NOMO-1 treated with dmso at 0.1 percent for 144 hours (cell line): ENCODE measurements at regions not wholly inside any gene's neighbourhood (a gene's known extent, or its start where the extent isn't known, plus 50 kb on each side); places are given as distances from the start of the nearest gene placed in this dataset.

ENCODE experiments used
- DNase-seq: peaks from one replicate; lab custom pipeline; 2025; ENCODE audit not compliant: unreplicated experiment; lab: John Stamatoyannopoulos, UW

- DNase-seq: no peak
These were observed 632.2 kb downstream of the SPOCK3 start for GRCh38 chr4:166602068-166602467.

GRCh38 chr4:166622425-166622977, 611.8 kb downstream of the SPOCK3 start:
- DNase-seq: no peak

- DNase-seq: no peak
These were observed 609.2 kb downstream of the SPOCK3 start for GRCh38 chr4:166625018-166625637.

- DNase-seq: no peak
These were observed 605.8 kb downstream of the SPOCK3 start for GRCh38 chr4:166628454-166628853.

GRCh38 chr4:166635367-166635766, 598.9 kb downstream of the SPOCK3 start:
- DNase-seq: no peak

GRCh38 chr4:166637816-166638215, 596.5 kb downstream of the SPOCK3 start:
- no peak for DNase-seq

- DNase-seq: no peak
These were observed 579.1 kb downstream of the SPOCK3 start for GRCh38 chr4:166655231-166655630.

- DNase-seq: no peak
These were observed 578.6 kb downstream of the SPOCK3 start for GRCh38 chr4:166655705-166656104.

GRCh38 chr4:166657261-166657660, 577.0 kb downstream of the SPOCK3 start:
- DNase-seq: no peak

- DNase-seq: no peak
These were observed 575.7 kb downstream of the SPOCK3 start for GRCh38 chr4:166658585-166658984.

GRCh38 chr4:166662266-166662843, 571.9 kb downstream of the SPOCK3 start:
- DNase-seq: no peak

- no peak for DNase-seq
These were observed 564.0 kb downstream of the SPOCK3 start for GRCh38 chr4:166670341-166670740.

GRCh38 chr4:166673911-166674310, 560.4 kb downstream of the SPOCK3 start:
- no peak for DNase-seq

GRCh38 chr4:166675411-166675810, 558.9 kb downstream of the SPOCK3 start:
- no peak for DNase-seq

GRCh38 chr4:166680796-166681195, 553.5 kb downstream of the SPOCK3 start:
- DNase-seq: no peak

GRCh38 chr4:166682200-166682599, 552.1 kb downstream of the SPOCK3 start:
- DNase-seq: no peak
